Cardiac muscle cell (in vitro differentiated cells and primary cell): ENCODE measurements at regions not wholly inside any gene's neighbourhood (a gene's known extent, or its start where the extent isn't known, plus 50 kb on each side); places are given as distances from the start of the nearest gene placed in this dataset.
"Not testable (repeated sequence)": the region's sequence is repeated elsewhere in the genome, so short reads cannot be mapped to it uniquely, and the experiment has no call there.

Source experiments
- DNase-seq, 2 donors: peaks; one replicate each; pipeline versions ENCODE4 v3.0.0 to v3.0.0-alpha.2; 2010 to 2017; ENCODE audit warnings: low read depth in 1 of 2, low spot score in 1 of 2
- H3K27ac ChIP-seq: fragments of 200-600 bp; sonication (generic); 2 replicates; pipeline ENCODE4 v1.5.1; 2016
- H3K27me3 ChIP-seq: fragments of 200-600 bp; sonication (generic); 2 replicates; pipeline ENCODE4 v1.6.0; 2016; ENCODE audit warnings: control low read depth
- H3K36me3 ChIP-seq: fragments of 200-600 bp; sonication (generic); 2 replicates; pipeline ENCODE4 v1.5.1; 2016; ENCODE audit warnings: control low read depth
- H3K4me1 ChIP-seq: fragments of 200-600 bp; sonication (generic); 2 replicates; pipeline ENCODE4 v1.8.1; 2017; ENCODE audit warnings: low read depth, mild to moderate bottlenecking, mixed run types
- H3K4me3 ChIP-seq: fragments of 200-600 bp; sonication (generic); 2 replicates; pipeline ENCODE4 v1.5.1; 2016; ENCODE audit warnings: mild to moderate bottlenecking
- H3K9me3 ChIP-seq: fragments of 200-600 bp; sonication (generic); 2 replicates; pipeline ENCODE4 v1.5.1; 2017; ENCODE audit warnings: low read depth, mild to moderate bottlenecking, control low read depth
- CTCF ChIP-seq: IDR thresholded peaks from 2 replicates; pipeline ENCODE4 v1.5.1; 2012; ENCODE audit warnings: low read depth, mild to moderate bottlenecking, low read length

GRCh38 chr7:37592366-37592765 is 91.2 kb upstream of the GPR141 start:
- no peak for DNase-seq
- Histone ChIP-seq H3K27ac (no peak overlapping the region), H3K27me3 (no peaks in the 10 kb centered on the region), H3K36me3 (no peaks in the 10 kb centered on the region), H3K4me3 (no peak overlapping the region), H3K9me3 (no peaks in the 10 kb centered on the region), H3K4me1 (no peaks in the 10 kb centered on the region)
- TF ChIP-seq CTCF = no peak

GRCh38 chr7:37594602-37595001 is 89.0 kb upstream of the GPR141 start:
- H3K27ac ChIP-seq = no peak overlapping the region
- no peak overlapping the region for H3K4me3 ChIP-seq
- no peaks in the 10 kb centered on the region for H3K4me1 ChIP-seq
- DNase-seq = no peak
- TF ChIP-seq CTCF = no peak
- no peaks in the 10 kb centered on the region for H3K9me3 ChIP-seq
- H3K36me3 ChIP-seq = no peaks in the 10 kb centered on the region
- H3K27me3 ChIP-seq = no peaks in the 10 kb centered on the region

GRCh38 chr7:37598824-37599223 is 84.7 kb upstream of the GPR141 start:
- Histone ChIP-seq H3K36me3 (no peaks in the 10 kb centered on the region), H3K27me3 (no peaks in the 10 kb centered on the region), H3K9me3 (no peaks in the 10 kb centered on the region), H3K4me3 (no peak overlapping the region), H3K27ac (no peak overlapping the region), H3K4me1 (no peaks in the 10 kb centered on the region)
- no peak for TF ChIP-seq CTCF
- DNase-seq = no peak

GRCh38 chr7:37601321-37601720 is 82.2 kb upstream of the GPR141 start:
- Histone ChIP-seq H3K27ac (no peak overlapping the region), H3K9me3 (no peaks in the 10 kb centered on the region), H3K4me3 (no peak overlapping the region), H3K4me1 (no peaks in the 10 kb centered on the region), H3K27me3 (no peaks in the 10 kb centered on the region), H3K36me3 (no peaks in the 10 kb centered on the region)
- no peak for DNase-seq
- TF ChIP-seq CTCF = no peak

- H3K9me3 ChIP-seq = no peaks in the 10 kb centered on the region
- no peak for DNase-seq
- no peak overlapping the region for H3K27ac ChIP-seq
- TF ChIP-seq CTCF = no peak
- H3K4me3 ChIP-seq = no peak overlapping the region
- no peaks in the 10 kb centered on the region for H3K36me3 ChIP-seq
- no peaks in the 10 kb centered on the region for H3K27me3 ChIP-seq
- H3K4me1 ChIP-seq = no peaks in the 10 kb centered on the region
Observed at GRCh38 chr7:37604078-37604477, 79.5 kb upstream of the GPR141 start.

GRCh38 chr7:37617406-37617805 is 66.2 kb upstream of the GPR141 start:
- not testable (repeated sequence) for H3K27ac ChIP-seq, H3K4me3 ChIP-seq, H3K27me3 ChIP-seq, H3K4me1 ChIP-seq, H3K9me3 ChIP-seq, DNase-seq, H3K36me3 ChIP-seq
